HG03039 (cell line): ENCODE measurements at regions not wholly inside any gene's neighbourhood (a gene's known extent, or its start where the extent isn't known, plus 50 kb on each side); places are given as distances from the start of the nearest gene placed in this dataset.

Source experiments
- ATAC-seq: cut with Tn5 transposase; IDR thresholded peaks from one replicate; pipeline ENCODE4 v1.9.1; 2021; ENCODE audit warnings: mild to moderate bottlenecking, moderate library complexity; ENCODE audit not compliant: unreplicated experiment

GRCh38 chr13:30108216-30108912, 199.0 kb downstream of the KATNAL1 start:
- ATAC-seq, result no peak

DNA sequence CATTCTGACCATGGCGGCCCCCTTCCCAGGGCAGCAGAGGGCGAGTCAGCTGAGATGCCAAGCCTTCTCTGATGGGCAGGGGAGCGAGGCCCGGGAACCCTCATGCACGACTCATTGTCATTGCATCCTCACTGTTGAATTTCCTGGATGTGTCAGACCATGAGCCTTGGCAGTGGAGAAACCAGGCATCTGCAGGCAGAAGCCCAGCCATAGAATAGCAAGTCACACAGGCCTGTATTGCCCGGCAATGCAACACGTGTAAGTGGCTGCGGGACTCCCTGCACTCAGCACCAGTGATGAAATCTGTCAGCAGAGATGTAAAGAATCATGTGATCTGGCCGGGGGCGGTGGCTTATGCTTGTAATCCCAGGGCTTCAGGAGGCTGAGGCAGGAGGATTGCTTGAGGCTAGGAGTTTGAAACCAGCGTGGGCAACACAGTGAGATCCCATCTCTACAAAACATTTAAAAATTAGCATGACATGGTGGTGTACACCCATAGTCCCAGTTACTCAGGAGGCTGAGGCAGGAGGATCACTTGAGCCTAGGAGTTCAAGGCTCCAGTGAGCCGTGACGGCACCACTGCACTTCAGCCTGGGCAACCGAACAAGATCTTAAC, 199.7 kb downstream of the KATNAL1 start:
- ATAC-seq, result no peak

- ATAC-seq, result no peak
These were observed 200.2 kb downstream of the KATNAL1 start for GRCh38 chr13:30107121-30107520.

DNA sequence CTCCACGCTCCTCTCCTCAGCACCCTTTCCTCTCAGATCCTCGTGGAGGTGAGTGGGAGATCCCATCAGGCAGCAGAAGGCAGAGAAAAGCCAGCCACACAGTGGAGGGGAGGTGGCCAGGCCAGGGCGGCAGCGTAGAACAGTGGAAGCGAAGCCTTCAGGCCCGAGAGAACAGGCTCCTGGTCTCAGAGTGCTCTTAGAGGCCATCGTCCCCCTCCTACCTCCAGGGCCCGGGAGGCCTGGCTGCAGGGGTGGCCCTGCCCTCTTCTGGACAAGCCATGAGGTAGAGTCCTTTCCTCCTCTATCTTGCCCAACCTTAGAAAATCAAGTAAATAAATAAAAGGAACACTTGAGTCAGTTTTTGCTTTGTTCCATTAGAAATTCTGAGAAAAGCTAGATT, 202.0 kb downstream of the KATNAL1 start:
- ATAC-seq, result no peak

- no peak for ATAC-seq
These were observed 204.1 kb downstream of the KATNAL1 start for GRCh38 chr13:30103161-30103840.

DNA sequence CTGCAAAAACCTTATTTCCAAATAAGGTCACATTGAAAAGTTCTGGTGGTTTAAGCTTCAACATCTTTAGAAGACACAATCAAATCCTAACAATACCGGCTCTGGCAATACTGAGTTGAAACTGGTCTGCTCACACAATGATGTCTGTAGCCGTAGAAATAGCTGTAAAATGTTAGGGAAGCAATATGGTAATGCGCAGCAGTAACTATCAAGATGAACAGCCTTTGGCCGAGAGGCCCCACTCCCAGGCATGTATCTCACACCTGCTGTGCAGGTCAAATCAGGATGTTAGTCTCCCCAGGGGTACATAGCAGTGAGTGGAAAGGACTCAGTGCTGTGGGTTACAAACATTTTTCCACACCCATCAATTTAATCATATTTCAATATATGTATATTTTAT, 207.1 kb downstream of the KATNAL1 start:
- no peak for ATAC-seq

DNA sequence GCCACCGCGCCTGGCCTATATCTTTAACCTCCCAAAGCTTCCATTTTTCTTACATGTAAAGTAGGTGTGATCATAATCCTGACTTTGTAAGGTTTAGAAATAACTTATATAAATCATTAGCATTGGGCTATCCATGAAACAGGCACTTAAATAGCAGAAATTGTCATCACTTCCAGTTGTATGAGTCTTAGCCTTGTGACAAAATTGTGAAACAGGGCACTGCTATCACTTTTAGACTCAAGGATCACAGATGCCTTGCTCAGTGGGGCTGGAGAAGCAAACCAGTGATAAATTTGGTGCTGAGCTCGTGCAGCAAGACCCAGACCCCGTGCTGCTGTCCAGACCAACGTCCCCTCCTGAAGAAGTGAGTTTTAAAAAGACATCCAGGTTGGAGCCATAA, 209.7 kb downstream of the KATNAL1 start:
- no peak for ATAC-seq

- no peak for ATAC-seq
These were observed 210.3 kb downstream of the KATNAL1 start for GRCh38 chr13:30097089-30097488.

GRCh38 chr13:30094015-30094414, 213.3 kb downstream of the KATNAL1 start:
- no peak for ATAC-seq

GRCh38 chr13:30093236-30093635, 214.1 kb downstream of the KATNAL1 start:
- ATAC-seq, result no peak

DNA sequence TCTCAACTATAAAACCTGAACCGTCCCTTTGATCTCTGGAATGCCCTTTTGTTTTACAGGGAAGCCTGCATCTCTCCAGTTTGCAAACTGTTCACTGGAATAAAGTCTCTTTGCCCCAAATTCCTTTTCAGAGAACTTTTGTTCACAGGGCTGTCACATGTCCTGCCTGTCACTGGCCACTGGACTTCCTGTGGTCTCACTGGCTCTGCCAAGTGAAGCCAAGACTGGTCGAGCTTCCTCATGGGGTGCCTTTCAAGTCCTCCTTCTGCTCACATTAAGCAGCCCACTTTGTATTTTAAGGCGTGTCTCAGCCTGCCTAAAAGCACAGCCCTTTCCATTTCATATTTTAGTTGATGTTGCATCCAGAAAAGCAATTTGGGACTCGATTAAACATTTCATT, 215.7 kb downstream of the KATNAL1 start:
- ATAC-seq, result no peak

- ATAC-seq, result no peak
These were observed 216.3 kb downstream of the KATNAL1 start for GRCh38 chr13:30091035-30091434.

GRCh38 chr13:30088312-30088855, 219.0 kb downstream of the KATNAL1 start:
- no peak for ATAC-seq

GRCh38 chr13:30085087-30085486, 222.3 kb downstream of the KATNAL1 start:
- no peak for ATAC-seq

- no peak for ATAC-seq
These were observed 225.0 kb downstream of the KATNAL1 start for GRCh38 chr13:30082391-30082790.

DNA sequence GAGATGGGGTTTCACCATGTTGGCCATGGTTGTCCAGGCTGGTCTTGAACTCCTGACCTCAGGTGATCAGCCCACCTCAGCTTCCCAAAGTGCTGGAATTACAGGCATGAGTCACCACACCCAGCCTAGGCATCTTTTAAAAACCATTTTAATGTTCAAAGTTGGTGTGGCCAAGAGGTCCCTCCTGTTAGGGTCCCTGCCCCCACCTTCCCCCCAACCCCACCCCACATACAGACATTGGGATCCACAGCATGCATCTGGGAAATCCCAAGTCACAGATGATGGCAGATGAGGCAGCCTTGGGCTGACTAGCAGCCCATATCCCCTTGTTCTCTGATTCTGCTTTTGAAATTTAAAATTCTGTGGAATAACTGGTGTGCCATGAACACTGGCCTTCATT, 226.0 kb downstream of the KATNAL1 start:
- no peak for ATAC-seq

GRCh38 chr13:30079501-30079900, 227.8 kb downstream of the KATNAL1 start:
- no peak for ATAC-seq

GRCh38 chr13:30078059-30078458, 227.6 kb upstream of the UBL3 start:
- no peak for ATAC-seq

DNA sequence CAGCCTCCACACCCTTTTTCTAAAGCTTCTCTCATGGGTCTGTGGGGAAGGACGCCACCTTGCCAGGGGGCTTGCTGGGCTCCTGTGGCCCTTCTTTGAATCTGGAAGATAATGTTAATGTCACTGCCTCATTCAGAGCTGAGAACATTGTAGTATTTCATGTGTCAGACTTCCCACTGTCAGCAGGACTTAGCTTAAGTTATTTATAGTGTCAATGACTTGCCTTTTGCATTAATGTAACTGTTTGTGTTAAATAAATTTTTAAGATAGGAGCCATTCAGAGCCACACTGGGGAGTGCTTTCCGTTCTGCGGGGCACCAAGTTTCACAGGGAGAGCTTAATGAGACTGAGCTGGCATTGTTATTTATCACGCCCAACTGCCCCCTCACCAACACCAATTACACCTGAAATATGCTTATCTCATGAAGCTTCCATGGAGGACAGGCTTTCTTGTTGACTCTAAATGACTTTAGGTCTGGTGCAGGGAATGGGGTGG, 226.9 kb upstream of the UBL3 start:
- ATAC-seq, result no peak

GRCh38 chr13:30074955-30075614, 224.7 kb upstream of the UBL3 start:
- ATAC-seq, result no peak

GRCh38 chr13:30074431-30074830, 224.0 kb upstream of the UBL3 start:
- ATAC-seq, result no peak
